Activated CD4-positive, alpha-beta T cell treated with anti-CD3 and anti-CD28 coated beads, Interleukin-2, amount 50 U/mL, for 16 hours (primary cell): ENCODE measurements at regions not wholly inside any gene's neighbourhood (a gene's known extent, or its start where the extent isn't known, plus 50 kb on each side); places are given as distances from the start of the nearest gene placed in this dataset.

ENCODE experiments used
- DNase-seq: peaks from one replicate; pipeline ENCODE4 v3.0.0-alpha.2; 2020

GRCh38 chr7:12949060-12949931 lies 261.9 kb downstream of the ARL4A start:
- no peak for DNase-seq

GRCh38 chr7:12951397-12951801 lies 264.0 kb downstream of the ARL4A start:
- DNase-seq: no peak

GRCh38 chr7:12954380-12955033 lies 267.1 kb downstream of the ARL4A start:
- no peak for DNase-seq

- no peak for DNase-seq
Measured at GRCh38 chr7:12957487-12957886, 270.1 kb downstream of the ARL4A start.

GRCh38 chr7:12961910-12962480 lies 274.6 kb downstream of the ARL4A start:
- DNase-seq: no peak

GRCh38 chr7:12963435-12963834 lies 276.0 kb downstream of the ARL4A start:
- no peak for DNase-seq

GRCh38 chr7:12964836-12965235 lies 277.4 kb downstream of the ARL4A start:
- no peak for DNase-seq

- DNase-seq: no peak
Measured at GRCh38 chr7:12965767-12966166, 278.3 kb downstream of the ARL4A start.

- no peak for DNase-seq
Measured at GRCh38 chr7:12967322-12967721, 279.9 kb downstream of the ARL4A start.

- no peak for DNase-seq
Measured at GRCh38 chr7:12968836-12969422, 281.5 kb downstream of the ARL4A start.

- no peak for DNase-seq
Measured at GRCh38 chr7:12970626-12971025, 283.2 kb downstream of the ARL4A start.

GRCh38 chr7:12974451-12975166 lies 287.2 kb downstream of the ARL4A start:
- DNase-seq: no peak

GRCh38 chr7:12975412-12975811 lies 288.0 kb downstream of the ARL4A start:
- no peak for DNase-seq

GRCh38 chr7:12979181-12979580 lies 291.7 kb downstream of the ARL4A start:
- no peak for DNase-seq

- DNase-seq: no peak
Measured at GRCh38 chr7:12982178-12982577, 294.7 kb downstream of the ARL4A start.

GRCh38 chr7:12984117-12984516 lies 296.7 kb downstream of the ARL4A start:
- no peak for DNase-seq

GRCh38 chr7:12985228-12985627 lies 297.8 kb downstream of the ARL4A start:
- DNase-seq: no peak

GRCh38 chr7:12985752-12986151 lies 298.3 kb downstream of the ARL4A start:
- DNase-seq: no peak

- no peak for DNase-seq
Measured at GRCh38 chr7:12987238-12987637, 299.8 kb downstream of the ARL4A start.

- DNase-seq: no peak
Measured at GRCh38 chr7:12990440-12990839, 303.0 kb downstream of the ARL4A start.

- no peak for DNase-seq
Measured at GRCh38 chr7:12993025-12993424, 305.6 kb downstream of the ARL4A start.

- no peak for DNase-seq
Measured at GRCh38 chr7:12995912-12996469, 308.6 kb downstream of the ARL4A start.

GRCh38 chr7:13007331-13007730 lies 319.9 kb downstream of the ARL4A start:
- DNase-seq: no peak
